ENCODE measurements at regions not wholly inside any gene's neighbourhood (a gene's known extent, or its start where the extent isn't known, plus 50 kb on each side); places are given as distances from the start of the nearest gene placed in this dataset.

- no peak for DNase-seq (ENCODE audit: low spot score)
Measured at GRCh38 chr5:92795633-92796032, 785.4 kb downstream of the NR2F1-AS1 start.

- DNase-seq (ENCODE audit: low spot score), result no peak
Measured at GRCh38 chr5:92780057-92780456, 801.0 kb downstream of the NR2F1-AS1 start.

DNA sequence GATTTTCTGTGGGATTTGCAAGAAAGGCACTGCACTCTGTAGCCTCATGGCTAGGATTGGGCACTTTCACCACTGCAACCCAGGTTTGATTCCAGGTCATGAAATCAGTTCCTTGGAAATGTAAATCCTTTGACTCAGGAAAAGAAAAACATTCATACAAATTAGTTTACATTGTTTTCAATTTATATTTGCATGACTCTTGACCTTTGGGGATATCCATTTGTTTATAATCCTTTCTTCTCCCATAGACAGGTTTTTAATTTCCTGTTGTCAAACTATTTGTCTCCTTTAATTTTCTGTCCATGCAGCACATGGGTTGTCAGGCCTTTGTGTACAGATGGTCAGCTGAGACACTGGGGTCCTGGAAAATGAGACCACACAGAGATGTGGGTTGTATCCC, 801.5 kb downstream of the NR2F1-AS1 start:
- DNase-seq (ENCODE audit: low spot score), result no peak

DNA sequence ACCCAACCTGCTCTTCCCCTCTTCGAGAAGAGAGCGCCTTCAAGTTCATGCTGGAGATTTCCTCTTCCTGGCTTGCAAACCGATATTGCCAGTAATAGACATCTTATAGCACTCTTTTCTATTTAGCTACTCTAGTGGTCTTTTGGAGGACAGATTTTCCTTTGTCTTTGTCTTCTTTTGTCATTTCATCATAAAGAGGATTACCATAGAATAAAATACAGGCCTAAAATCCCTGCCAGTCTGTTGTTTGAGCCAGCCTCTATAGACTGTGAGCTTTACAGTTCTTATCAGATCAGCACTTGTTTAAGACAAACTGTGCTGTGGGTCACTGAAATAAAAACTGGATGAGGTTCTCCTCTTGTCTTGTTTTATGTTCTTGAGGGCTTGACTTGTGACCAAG, 802.8 kb downstream of the NR2F1-AS1 start:
- no peak for DNase-seq (ENCODE audit: low spot score)

GRCh38 chr5:92777421-92777820, 803.6 kb downstream of the NR2F1-AS1 start:
- no peak for DNase-seq (ENCODE audit: low spot score)

- no peak for DNase-seq (ENCODE audit: low spot score)
Measured at GRCh38 chr5:92775711-92776615, 805.1 kb downstream of the NR2F1-AS1 start.

DNA sequence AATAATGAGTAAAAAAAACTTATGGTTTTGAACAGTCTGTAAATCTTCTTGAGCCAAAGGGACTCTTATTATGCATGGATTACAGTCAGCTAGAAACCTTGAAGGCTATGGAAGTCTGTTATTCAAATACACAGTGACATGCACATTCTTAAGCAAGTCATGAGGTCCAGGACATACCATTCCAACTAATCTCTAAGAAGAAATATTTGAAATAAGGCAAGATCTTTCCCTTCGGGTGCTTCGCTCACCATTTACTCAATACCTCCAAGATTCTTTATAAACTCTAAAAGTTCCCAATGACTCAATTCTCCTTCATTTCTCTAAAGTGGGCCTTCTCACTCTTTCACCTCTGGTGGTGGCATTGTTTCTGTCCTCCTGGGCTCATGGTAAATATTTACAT, 811.0 kb downstream of the NR2F1-AS1 start:
- no peak for DNase-seq (ENCODE audit: low spot score)

DNA sequence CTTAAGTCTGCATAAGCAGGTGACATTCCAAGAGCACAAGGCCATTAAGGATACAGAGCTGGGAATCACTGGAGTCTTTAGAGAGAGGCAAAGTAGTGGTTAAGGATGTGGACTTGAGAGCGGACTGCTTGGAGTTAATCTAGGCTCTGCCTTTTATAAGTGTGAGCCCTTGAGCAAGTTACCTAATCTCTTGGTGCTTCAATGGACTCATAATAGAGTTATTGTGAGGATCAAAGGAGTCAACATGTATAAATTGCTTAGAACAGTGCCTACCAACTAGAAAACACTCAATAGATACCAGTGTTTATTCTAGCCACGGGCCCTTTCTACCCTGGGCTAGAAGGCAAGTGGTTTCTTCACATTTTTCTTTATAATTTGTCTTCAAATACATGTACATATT, 819.4 kb downstream of the NR2F1-AS1 start:
- no peak for DNase-seq (ENCODE audit: low spot score)

- DNase-seq (ENCODE audit: low spot score), result no peak
Measured at GRCh38 chr5:92760550-92760949, 820.5 kb downstream of the NR2F1-AS1 start.

DNA sequence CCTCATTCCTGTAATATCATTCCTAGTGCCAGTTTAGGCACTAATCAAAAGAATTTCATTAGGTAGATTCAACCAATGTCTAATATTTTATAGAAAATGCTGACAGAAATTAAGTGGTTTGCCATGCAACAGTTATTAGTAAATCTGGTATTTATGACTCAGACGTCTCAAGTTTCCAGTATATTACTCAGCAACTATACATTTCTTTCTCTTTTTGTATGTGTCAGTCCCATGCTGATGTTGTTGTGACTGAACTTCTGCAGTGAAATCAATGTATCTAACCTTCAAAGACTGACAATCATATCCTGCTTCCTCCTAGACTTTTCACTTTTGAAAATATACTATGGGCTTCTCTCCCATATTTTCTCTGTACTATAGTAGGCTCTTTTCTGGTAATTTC, 822.5 kb downstream of the NR2F1-AS1 start:
- DNase-seq (ENCODE audit: low spot score), result no peak

DNA sequence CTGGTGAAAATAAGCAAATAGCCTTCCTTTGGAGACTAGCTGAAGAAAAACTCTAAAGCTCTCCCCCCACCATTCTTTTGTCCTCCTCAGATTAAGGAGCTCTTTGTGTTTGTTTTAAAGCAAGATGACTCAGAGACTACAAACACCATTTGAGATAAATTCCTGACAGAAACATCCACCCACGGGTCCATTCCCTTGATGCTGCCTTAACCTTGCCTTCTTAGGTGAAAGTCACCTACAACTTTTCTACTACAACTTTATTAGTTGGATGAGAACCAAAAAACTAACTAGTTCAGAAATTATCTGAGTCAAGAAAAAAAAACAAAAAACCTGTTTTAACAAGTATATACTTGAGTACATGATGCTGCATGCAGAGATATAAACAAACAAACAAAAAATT, 831.1 kb downstream of the NR2F1-AS1 start:
- no peak for DNase-seq (ENCODE audit: low spot score)

DNA sequence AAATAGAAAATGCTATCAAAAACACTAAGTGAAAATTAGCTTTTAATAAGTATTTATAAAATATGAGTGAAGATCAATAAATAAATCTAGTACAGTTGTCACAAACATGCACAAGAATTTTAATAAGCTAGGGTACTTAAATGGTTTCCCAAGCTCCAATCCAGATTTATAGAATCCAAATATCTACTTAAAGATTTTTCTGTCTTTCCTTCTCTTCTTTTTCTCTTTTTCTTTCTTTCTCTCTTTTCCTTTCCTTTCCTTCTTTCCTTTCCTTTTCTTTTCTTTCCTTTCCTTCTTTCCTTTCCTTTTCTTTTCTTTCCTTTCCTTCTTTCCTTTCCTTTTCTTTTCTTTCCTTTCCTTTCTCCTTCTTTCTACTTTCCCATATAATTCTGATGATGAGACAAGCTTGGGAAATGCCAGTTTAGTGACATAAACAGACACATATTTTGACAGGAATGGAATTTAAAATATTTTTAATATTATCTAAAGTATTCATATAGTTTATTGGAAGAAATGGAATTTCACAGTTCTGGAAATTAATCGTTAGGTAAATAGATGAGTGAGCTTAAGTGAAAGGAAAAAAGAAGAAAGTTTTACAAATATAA, 832.8 kb downstream of the NR2F1-AS1 start:
- no peak for DNase-seq (ENCODE audit: low spot score)

- no peak for DNase-seq (ENCODE audit: low spot score)
Measured at GRCh38 chr5:92741906-92742305, 839.1 kb downstream of the NR2F1-AS1 start.

DNA sequence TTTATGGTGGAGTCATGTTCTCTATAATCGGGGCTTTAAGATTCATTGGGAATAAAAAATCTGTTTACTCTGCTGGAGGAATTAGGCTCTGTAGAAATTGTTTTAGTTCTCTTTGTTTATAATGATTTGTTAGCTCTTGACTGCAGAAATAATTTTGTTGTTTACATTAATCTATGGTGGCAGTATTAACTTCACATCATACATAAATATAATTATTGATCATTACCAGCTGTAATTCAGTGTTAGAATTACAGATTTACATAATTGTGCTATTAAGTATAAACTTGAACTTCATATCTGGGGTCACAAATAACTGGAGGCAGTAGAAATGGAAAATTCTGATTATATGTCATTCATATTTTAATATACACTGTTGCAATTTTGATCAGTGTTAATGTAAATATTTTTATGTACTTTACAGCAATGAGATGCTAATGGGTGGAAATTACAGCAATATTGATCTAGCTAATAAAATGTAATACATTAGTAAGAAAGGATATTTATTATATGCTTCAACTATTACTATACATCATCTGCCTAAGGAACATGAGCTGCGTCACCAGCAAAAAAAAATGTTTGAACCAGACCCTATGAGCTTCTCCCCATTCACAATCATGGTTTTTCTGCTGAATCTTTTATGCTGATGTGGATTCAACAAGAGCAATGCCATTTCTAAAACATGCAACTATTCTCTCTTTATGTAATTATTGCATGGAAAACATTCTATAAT, 846.6 kb downstream of the NR2F1-AS1 start:
- no peak for DNase-seq (ENCODE audit: low spot score)

DNA sequence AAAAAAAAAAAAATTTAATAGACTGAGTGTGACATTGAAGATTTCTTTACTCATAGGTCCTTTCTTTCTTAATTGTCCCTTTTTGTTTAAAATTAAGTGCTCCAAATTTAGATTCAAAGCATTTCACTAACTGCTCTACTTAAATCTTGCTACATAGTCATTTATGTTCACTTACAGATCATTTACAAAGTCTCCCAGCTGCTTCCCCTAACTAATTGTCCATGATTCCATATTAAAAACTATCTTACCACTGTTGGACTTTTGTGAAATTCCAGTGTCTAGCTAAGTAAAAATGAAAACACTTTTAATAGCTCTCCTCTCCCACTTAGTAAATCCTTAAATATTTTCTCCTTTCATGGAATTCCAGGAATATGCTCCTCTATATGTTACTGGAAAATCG, 850.5 kb downstream of the NR2F1-AS1 start:
- DNase-seq (ENCODE audit: low spot score), result no peak

- DNase-seq (ENCODE audit: low spot score), result no peak
Measured at GRCh38 chr5:92729088-92729487, 851.9 kb downstream of the NR2F1-AS1 start.

DNA sequence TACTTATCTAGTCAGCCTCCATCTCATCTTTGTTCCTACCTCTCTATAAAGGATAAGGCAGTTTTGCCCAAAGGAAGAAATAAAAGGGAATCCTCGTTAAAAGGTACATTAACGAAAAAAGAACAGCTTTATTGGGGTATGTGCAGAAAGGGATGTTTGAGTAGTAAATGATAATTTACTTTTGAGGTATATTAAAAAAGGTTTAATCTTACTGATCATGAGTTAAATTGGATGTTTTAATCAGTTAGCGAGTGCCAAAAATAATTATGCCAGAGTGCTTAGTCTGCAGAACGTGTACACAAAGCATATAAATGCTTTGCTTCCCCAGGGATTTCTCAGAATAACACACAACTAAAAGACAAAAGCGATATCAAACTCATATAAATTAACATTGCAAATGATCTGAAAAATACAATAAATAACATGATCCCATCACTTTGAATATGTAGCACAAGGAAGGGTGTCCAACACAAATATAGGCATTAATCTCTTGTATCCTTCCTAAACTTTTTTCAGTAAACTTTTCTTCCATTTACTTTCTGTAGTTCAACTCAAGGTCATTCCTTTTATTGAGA, 865.0 kb downstream of the NR2F1-AS1 start:
- DNase-seq (ENCODE audit: low spot score), result no peak

DNA sequence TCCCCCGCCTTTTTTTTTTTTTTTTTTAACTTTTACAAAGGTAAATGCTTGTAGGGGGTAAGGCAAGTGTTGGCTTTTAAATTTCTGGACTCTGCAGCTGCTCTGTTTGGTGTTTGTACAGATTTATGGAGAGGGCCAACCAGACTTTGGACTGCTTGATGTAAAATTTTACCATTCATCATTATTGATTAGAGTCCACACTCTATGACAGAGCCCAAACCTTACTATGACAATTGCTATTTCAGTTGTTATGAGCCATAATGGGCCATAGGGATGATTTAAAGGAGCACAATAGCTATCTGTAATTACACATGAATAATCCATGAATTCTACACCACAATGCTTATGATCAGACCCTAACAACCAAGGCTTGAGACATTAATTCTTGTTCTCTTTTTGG, 867.2 kb downstream of the NR2F1-AS1 start:
- no peak for DNase-seq (ENCODE audit: low spot score)

- DNase-seq (ENCODE audit: low spot score), result no peak
Measured at GRCh38 chr5:92713335-92713743, 867.7 kb downstream of the NR2F1-AS1 start.

DNA sequence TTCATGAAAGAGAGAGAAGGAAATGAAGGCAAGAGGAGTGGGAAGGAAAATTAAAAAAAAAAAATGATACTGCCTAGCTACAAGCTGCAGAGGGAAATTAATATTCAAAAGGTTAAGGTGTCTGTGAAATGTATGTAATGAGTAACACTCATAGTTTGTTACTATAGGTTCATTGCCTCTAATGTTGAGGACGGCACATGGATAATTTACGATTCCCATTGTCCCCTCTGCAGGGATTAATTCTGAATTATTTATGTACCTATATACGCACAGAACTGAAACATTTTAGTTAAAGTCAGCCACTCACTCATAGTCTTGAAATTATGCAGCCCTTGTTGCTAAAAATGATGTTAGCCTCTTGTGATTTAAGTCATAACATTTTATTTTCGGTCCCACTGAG, 869.1 kb downstream of the NR2F1-AS1 start:
- no peak for DNase-seq (ENCODE audit: low spot score)

- no peak for DNase-seq (ENCODE audit: low spot score)
Measured at GRCh38 chr5:92704590-92704989, 876.4 kb downstream of the NR2F1-AS1 start.

GRCh38 chr5:92703976-92704375, 877.0 kb downstream of the NR2F1-AS1 start:
- no peak for DNase-seq (ENCODE audit: low spot score)

Data from HuH-7 (cell line).